OCI-LY3 (cell line): ENCODE measurements at regions not wholly inside any gene's neighbourhood (a gene's known extent, or its start where the extent isn't known, plus 50 kb on each side); places are given as distances from the start of the nearest gene placed in this dataset.

Experiments used
- H2AFZ ChIP-seq: fragments of 200-600, 300-600 bp; shearing (Covaris generic); 2 replicates; pipeline ENCODE4 v1.6.0; 2014; ENCODE audit warnings: antibody characterized with exemption, low read depth, low read length
- H3K27ac ChIP-seq: fragments of 200-600, 300-600 bp; sonication (generic); 2 replicates; pipeline ENCODE4 v1.5.1; 2014; ENCODE audit warnings: mild to moderate bottlenecking, low read length, moderate library complexity, mixed read lengths
- H3K27me3 ChIP-seq: fragments of 200-600, 300-600 bp; sonication (generic); 2 replicates; pipeline ENCODE4 v1.6.1; 2014; ENCODE audit warnings: low read depth, low read length, mixed read lengths
- H3K36me3 ChIP-seq: fragments of 200-600, 300-600 bp; sonication (generic); replicated peaks from 2 replicates; pipeline ENCODE3; 2014; ENCODE audit warnings: low read depth, low read length, mixed read lengths
- H3K4me1 ChIP-seq: fragments of 300-600, 200-600 bp; sonication (generic); 2 replicates; pipeline ENCODE4 v1.6.1; 2014; ENCODE audit warnings: low read length, mixed read lengths
- H3K4me2 ChIP-seq: fragments of 200-600, 300-600 bp; sonication (generic); 2 replicates; pipeline ENCODE4 v1.6.1; 2014; ENCODE audit warnings: low read length, mixed read lengths
- H3K4me3 ChIP-seq: fragments of 300-600, 200-600 bp; sonication (generic); 2 replicates; pipeline ENCODE4 v1.5.1; 2014; ENCODE audit warnings: antibody characterized with exemption, mild to moderate bottlenecking, low read length, moderate library complexity
- H3K79me2 ChIP-seq: fragments of 300-600, 200-600 bp; shearing (Covaris generic); 2 replicates; pipeline ENCODE4 v1.6.1; 2014; ENCODE audit warnings: mild to moderate bottlenecking, low read length, mixed read lengths
- H3K9ac ChIP-seq: fragments of 300-600, 200-600 bp; shearing (Covaris generic); 2 replicates; pipeline ENCODE4 v1.6.0; 2014; ENCODE audit warnings: mild to moderate bottlenecking, low read length, moderate library complexity
- H3K9me3 ChIP-seq: fragments of 200-600, 300-600 bp; shearing (Covaris generic); 2 replicates; pipeline ENCODE4 v1.6.1; 2014; ENCODE audit warnings: low read length, mixed read lengths; ENCODE audit not compliant: insufficient read depth
- H4K20me1 ChIP-seq: fragments of 200-600, 300-600 bp; sonication (generic); 2 replicates; pipeline ENCODE4 v1.6.1; 2016; ENCODE audit warnings: low read length, mixed read lengths; ENCODE audit not compliant: insufficient read depth
- EZH2phosphoT487 ChIP-seq: fragments of 200-600 bp; shearing (Covaris generic); IDR thresholded peaks from 2 replicates; pipeline ENCODE4 v1.6.1; 2018; ENCODE audit warnings: antibody characterized with exemption, mixed run types, low read depth
- TF ChIP-seq, protein P1 (sequence below): fragments of 200-600, 300-600 bp; sonication (generic); IDR thresholded peaks from 2 replicates; pipeline ENCODE4 v1.5.1; 2014; ENCODE audit warnings: antibody characterized with exemption, low read length, low read depth

DNA sequence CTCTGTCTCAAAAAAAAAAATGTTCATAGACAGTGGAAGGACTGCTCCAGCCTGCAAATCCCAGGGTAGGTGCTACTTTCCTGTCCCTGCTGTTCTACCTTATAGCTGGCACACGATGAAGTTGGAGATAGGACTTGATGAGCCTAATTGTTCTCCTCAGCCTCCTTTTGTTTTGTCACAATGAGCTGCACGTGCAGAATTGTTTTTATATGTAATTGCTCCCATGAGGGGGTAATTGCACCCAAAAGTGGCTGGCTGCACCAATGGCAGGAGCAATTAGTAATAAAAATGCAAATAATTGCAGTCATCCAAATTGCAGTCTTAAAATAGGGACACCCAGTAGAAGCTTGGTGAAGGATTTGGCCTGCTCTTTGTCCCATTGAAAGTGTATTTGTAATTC, 63.0 kb upstream of the PFN2 start:
- no peaks in the 10 kb centered on the region for H3K79me2 ChIP-seq
- peaks cover 12% of the 10 kb centered on the region; the same call in 1 of the 2 replicates for H3K27me3 ChIP-seq
- H3K4me2 ChIP-seq, result no peak overlapping the region

DNA sequence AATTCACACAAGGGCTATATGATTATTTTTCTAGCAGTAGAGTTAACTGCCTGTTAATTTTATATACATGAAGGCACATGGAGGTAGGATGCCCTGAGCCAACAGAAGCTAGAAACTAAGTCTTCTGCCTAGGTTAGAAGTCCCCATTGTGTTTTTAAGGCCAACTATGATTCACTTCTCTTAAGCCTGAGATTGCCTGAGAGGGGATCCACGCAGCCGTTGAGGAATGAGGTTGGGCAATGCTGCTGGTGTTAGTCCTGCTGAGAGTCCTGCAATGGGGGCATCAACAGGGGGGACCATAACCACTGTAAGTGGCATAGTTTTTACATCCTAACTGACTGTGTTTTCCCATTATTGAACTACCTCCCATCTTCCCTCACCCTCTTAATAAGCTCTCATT, 60.1 kb upstream of the PFN2 start:
- no peak overlapping the region for H3K9ac ChIP-seq
- H2AFZ ChIP-seq, result no peak overlapping the region
- H3K79me2 ChIP-seq, result no peaks in the 10 kb centered on the region
- H3K4me1 ChIP-seq, result no peaks in the 10 kb centered on the region
- H3K4me3 ChIP-seq, result no peak overlapping the region
- H3K27me3 ChIP-seq, result peaks cover 12% of the 10 kb centered on the region; the same call in 1 of the 2 replicates
- no peaks in the 10 kb centered on the region for H3K9me3 ChIP-seq
- no peak overlapping the region for H3K4me2 ChIP-seq
- TF ChIP-seq, protein P1, sequence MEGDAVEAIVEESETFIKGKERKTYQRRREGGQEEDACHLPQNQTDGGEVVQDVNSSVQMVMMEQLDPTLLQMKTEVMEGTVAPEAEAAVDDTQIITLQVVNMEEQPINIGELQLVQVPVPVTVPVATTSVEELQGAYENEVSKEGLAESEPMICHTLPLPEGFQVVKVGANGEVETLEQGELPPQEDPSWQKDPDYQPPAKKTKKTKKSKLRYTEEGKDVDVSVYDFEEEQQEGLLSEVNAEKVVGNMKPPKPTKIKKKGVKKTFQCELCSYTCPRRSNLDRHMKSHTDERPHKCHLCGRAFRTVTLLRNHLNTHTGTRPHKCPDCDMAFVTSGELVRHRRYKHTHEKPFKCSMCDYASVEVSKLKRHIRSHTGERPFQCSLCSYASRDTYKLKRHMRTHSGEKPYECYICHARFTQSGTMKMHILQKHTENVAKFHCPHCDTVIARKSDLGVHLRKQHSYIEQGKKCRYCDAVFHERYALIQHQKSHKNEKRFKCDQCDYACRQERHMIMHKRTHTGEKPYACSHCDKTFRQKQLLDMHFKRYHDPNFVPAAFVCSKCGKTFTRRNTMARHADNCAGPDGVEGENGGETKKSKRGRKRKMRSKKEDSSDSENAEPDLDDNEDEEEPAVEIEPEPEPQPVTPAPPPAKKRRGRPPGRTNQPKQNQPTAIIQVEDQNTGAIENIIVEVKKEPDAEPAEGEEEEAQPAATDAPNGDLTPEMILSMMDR, result no peak
- no peak for TF ChIP-seq EZH2phosphoT487
- no peaks in the 10 kb centered on the region for H4K20me1 ChIP-seq
- H3K36me3 ChIP-seq, result no peaks in the 10 kb centered on the region
- no peak overlapping the region for H3K27ac ChIP-seq

More for the DNA sequence above, 63.0 kb upstream of the PFN2 start:
- H3K9me3 ChIP-seq, result no peaks in the 10 kb centered on the region
- no peak overlapping the region for H2AFZ ChIP-seq
- H3K9ac ChIP-seq, result no peak overlapping the region
- no peaks in the 10 kb centered on the region for H4K20me1 ChIP-seq
- no peak overlapping the region for H3K27ac ChIP-seq
- H3K36me3 ChIP-seq, result no peaks in the 10 kb centered on the region
- TF ChIP-seq EZH2phosphoT487, result no peak
- TF ChIP-seq, protein P1, result no peak
- no peaks in the 10 kb centered on the region for H3K4me1 ChIP-seq
- no peak overlapping the region for H3K4me3 ChIP-seq

DNA sequence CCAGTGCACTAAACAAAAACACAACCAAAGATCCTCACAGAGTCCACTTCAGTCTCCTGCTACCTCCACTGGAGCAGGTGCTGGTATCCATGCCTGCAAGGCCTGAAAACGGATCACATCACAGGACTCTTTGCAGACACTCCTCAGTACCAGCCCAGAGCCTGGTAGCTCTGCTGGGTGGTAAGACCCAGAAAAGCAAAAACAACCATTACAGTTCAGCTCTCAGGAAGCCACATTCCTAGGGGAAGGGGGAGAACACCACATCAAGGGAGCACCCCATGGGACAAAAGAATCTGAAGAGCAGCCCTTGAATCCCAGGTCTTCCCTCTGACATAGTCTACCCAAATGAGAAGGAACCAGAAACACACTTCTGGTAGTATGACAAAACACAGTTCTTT, 52.5 kb upstream of the PFN2 start:
- TF ChIP-seq, protein P1, result no peak
- no peaks in the 10 kb centered on the region for H3K4me1 ChIP-seq
- no peak overlapping the region for H3K4me3 ChIP-seq
- H4K20me1 ChIP-seq, result no peaks in the 10 kb centered on the region
- H3K9ac ChIP-seq, result no peak overlapping the region
- H3K27ac ChIP-seq, result no peak overlapping the region
- H3K4me2 ChIP-seq, result no peak overlapping the region
- no peaks in the 10 kb centered on the region; the same call in 1 of the 2 replicates for H3K27me3 ChIP-seq
- H3K36me3 ChIP-seq, result no peaks in the 10 kb centered on the region
- H3K9me3 ChIP-seq, result no peaks in the 10 kb centered on the region
- no peaks in the 10 kb centered on the region for H3K79me2 ChIP-seq
- H2AFZ ChIP-seq, result no peak overlapping the region

DNA sequence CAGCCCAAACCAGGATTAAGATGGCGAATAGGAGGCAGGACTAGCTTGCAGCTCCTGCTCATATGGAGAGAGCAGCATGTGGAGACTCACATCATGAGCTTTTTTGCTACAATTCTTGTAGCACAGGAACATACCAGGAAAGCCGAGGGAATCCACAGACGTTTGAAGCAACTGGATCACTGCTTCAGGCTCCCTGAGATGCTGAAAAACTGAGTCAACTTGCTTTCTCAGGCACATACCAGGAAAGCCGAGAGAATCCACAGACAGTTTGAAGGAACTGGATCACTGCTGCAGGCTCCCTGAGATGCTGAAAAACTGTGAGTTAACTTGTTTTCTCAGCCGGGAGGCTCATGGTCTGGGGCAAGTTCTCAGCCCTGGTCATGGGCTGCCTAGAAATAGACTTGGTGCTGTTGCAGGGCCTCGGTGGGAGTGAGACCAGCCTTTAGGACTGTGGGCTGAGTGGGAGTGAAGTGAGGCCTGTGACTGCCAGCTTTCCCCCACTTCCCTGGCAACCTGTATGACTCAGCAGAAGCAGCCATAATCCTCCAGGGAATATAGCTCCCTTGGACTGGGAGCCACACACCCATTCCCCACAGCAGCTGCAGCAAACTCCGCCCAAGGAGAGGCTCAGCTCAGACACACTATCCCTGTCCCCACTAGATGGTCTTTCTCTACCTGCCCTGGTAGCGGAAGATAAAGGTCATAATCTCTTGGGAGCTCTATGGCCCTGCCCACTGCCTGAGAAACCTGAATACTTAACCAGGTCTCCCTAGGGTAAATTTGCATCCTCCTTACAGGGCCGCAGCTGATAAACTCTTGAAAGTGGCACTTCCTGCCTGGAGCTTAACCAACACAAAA, 51.9 kb upstream of the PFN2 start:
- Histone ChIP-seq H3K9me3 (no peaks in the 10 kb centered on the region), H3K36me3 (no peaks in the 10 kb centered on the region), H4K20me1 (no peaks in the 10 kb centered on the region), H3K4me2 (no peak overlapping the region), H3K27ac (no peak overlapping the region), H3K4me1 (no peaks in the 10 kb centered on the region), H2AFZ (no peak overlapping the region), H3K9ac (no peak overlapping the region), H3K4me3 (no peak overlapping the region), H3K79me2 (no peaks in the 10 kb centered on the region), H3K27me3 (no peaks in the 10 kb centered on the region; the same call in 1 of the 2 replicates)
- TF ChIP-seq, protein P1, result no peak
- no peak for TF ChIP-seq EZH2phosphoT487
